HG02623 (cell line): ENCODE measurements at regions not wholly inside any gene's neighbourhood (a gene's known extent, or its start where the extent isn't known, plus 50 kb on each side); places are given as distances from the start of the nearest gene placed in this dataset.
A peak's percentile ranks its signal among the peaks of the same experiment; 100 is the strongest.

Source experiments
- ATAC-seq: cut with Tn5 transposase; IDR thresholded peaks from one replicate; pipeline ENCODE4 v1.9.1; 2021; ENCODE audit warnings: moderate library complexity; ENCODE audit not compliant: unreplicated experiment

GRCh38 chr1:244339073-244339692 is 112.5 kb downstream of the ADSS2 start:
- no peak for ATAC-seq

DNA sequence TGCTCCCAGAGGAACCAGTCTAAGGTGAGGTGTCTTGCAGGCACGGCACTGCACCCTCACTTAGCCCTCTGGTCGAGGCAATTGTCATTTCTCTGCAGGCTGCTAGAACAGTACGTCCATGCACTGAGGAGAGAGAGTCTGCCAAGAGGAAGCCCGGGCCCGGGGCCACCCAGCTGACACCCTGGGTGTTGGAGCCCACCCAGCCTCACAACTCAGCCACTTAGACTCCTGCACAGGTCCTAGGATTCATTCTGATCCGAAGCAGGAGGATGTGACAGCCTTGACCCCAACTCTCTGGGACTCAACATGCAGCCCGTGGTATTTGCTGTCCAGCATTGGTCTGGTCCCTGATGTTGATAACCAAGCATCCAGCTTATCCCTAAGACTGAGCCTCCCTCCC is 111.9 kb downstream of the ADSS2 start:
- ATAC-seq, result no peak

GRCh38 chr1:244340396-244340795 is 111.3 kb downstream of the ADSS2 start:
- no peak for ATAC-seq

DNA sequence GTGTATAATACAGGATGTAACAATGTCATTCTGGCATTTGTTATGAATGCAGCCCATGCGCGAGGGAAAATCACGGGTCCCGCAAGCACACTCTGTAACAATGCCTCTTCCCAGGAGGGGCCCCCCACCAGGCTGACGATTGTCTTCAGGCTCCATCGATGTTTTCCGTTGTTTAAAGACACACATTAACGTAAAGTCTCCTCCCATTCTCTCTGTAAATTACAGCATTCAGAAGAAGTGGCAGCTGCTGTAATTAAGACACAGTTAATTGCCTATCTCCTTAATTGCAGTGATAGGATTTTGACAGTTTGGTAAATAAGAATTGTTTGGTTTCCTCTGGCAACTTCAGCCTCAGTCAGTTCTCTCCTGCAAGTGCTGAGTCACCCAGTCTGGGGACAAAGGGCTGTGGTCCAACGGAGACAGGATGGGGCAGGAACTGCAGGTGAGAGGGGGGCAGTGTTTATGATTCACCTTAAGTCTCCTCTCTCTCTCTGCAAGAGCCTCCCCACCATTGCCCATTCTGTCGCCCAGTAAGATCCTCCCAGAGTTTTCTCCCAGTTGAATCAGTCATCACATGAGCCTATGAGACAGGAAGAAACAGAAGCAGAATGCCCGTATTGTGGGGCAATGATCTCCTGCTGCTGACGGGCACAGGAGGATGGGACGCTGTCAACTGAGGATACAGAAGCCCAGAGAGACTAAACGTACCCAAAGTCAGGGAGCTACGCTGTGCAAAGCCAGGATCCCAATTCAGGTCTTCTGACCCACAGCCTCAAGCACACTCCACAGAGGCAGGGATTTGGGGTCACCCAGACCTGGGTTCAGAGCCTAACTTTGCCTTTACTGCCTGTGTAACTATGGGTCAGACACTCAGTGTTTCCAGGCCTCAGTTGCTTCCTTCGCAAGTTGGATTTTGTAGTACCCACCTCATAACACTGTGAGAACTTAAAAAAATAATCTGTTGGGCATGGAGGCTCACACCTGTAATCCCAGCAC is 110.0 kb downstream of the ADSS2 start:
- ATAC-seq, result no peak

- no peak for ATAC-seq
These were observed 107.7 kb downstream of the ADSS2 start for GRCh38 chr1:244344001-244344400.

GRCh38 chr1:244346972-244347618 is 104.6 kb downstream of the ADSS2 start:
- no peak for ATAC-seq

GRCh38 chr1:244347942-244348341 is 103.8 kb downstream of the ADSS2 start:
- ATAC-seq, result no peak

- ATAC-seq, result no peak
These were observed 102.6 kb downstream of the ADSS2 start for GRCh38 chr1:244349103-244349531.

DNA sequence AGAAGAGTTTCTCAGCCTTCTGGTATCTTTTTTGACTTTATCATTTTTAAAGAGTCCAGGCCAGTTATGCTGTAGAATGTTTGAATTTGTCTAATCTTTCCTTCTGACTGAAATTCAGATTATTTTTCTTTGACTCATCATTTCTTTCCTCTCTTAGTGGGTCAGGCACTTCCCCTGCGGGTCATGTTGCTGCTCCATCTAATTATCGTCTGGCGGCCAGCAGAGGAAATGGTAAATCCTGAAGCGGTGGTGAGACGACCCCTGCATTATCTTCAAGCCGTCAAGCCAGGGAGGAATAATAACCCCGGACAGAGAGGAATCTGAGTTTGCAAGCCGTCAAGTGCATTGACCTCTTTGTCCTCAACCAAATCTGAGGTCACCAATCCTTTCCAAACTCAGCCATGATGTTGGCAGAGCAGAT is 102.1 kb downstream of the ADSS2 start:
- no peak for ATAC-seq

GRCh38 chr1:244350027-244350426 is 101.7 kb downstream of the ADSS2 start:
- peak; percentile 67 for ATAC-seq

DNA sequence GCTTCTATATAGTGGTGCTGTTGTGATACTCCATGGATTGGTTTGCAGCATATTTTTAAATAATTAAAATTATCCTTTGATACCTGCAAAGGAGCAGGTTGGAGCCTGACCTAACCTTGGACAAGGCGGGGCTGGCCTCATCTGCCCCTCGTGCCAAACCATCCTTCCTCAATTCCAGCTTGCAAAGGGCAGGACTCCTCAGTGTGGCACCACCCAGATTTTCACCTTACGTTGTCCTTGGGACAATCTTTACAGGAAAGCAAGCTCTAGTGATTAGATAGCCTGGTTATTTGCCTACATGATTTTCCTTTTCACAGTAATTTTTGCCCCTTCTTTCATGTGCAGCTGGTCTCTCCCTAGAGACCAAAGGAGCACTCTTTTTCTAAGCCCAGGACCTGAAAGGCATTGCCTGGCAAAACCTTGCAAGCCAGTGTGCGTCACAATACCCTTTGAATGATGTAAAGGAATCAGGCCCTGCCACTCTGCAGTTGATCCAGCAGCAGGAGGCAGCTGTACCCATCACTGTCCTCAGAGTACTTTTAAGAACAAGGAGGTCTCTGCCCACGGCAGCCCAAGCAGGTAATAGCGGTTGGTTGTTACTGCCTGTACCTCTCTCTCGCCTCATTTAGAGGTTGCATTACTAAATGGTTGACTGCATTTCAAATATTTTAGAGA is 99.4 kb downstream of the ADSS2 start:
- no peak for ATAC-seq

GRCh38 chr1:244353551-244354091 is 98.1 kb downstream of the ADSS2 start:
- no peak for ATAC-seq

GRCh38 chr1:244354810-244355278 is 96.9 kb downstream of the ADSS2 start:
- ATAC-seq, result no peak

GRCh38 chr1:244356376-244356775 is 95.3 kb downstream of the ADSS2 start:
- ATAC-seq, result no peak
